ENCODE measurements at regions not wholly inside any gene's neighbourhood (a gene's known extent, or its start where the extent isn't known, plus 50 kb on each side); places are given as distances from the start of the nearest gene placed in this dataset.

DNA sequence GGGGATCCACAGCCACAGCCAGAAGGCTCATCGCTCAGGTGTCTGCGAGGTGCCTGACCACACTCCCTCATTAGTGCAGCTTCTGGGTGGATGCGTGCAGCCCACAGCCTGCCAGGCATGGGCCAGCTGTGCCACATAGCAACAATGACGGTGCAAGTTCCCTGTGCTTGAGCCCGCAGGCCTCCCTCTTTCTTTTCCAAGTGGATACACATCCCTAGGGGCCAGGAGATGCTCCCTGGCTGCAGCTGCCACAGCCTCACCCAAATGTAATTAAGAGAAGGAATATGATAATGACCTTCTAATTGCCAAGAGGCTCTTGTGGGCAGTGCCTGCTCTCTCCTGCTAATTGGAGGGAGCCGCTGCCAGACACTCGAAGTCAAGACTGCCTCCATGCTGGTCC, 116.0 kb upstream of the PPP1R26 start:
- Histone ChIP-seq H3K79me2 (ENCODE audit: insufficient read depth, low read length) (no peaks in the 10 kb centered on the region), H3K4me2 (ENCODE audit: insufficient read depth, low read length) (no peak overlapping the region), H3K4me1 (ENCODE audit: insufficient read depth, low read length) (no peaks in the 10 kb centered on the region), H2AFZ (ENCODE audit: low read length) (no peak overlapping the region), H3K36me3 (ENCODE audit: insufficient read depth, low read length) (no peaks in the 10 kb centered on the region), H4K20me1 (ENCODE audit: insufficient read depth, low read length) (no peaks in the 10 kb centered on the region), H3K27ac (ENCODE audit: low read depth, low read length) (no peak overlapping the region), H3K9me3 (ENCODE audit: low read depth, low read length) (no peaks in the 10 kb centered on the region), H3K27me3 (ENCODE audit: insufficient read depth, low read length) (no peaks in the 10 kb centered on the region), H3K4me3 (ENCODE audit: insufficient read depth, low read length) (no peak overlapping the region)
- no peak for TF ChIP-seq CTCF (IDR thresholded peaks at IDR 0.05; ENCODE audit: extremely low read depth, low read depth, low read length)
- no peak for DNase-seq (ENCODE audit: insufficient read length, low spot score, missing footprints)

DNA sequence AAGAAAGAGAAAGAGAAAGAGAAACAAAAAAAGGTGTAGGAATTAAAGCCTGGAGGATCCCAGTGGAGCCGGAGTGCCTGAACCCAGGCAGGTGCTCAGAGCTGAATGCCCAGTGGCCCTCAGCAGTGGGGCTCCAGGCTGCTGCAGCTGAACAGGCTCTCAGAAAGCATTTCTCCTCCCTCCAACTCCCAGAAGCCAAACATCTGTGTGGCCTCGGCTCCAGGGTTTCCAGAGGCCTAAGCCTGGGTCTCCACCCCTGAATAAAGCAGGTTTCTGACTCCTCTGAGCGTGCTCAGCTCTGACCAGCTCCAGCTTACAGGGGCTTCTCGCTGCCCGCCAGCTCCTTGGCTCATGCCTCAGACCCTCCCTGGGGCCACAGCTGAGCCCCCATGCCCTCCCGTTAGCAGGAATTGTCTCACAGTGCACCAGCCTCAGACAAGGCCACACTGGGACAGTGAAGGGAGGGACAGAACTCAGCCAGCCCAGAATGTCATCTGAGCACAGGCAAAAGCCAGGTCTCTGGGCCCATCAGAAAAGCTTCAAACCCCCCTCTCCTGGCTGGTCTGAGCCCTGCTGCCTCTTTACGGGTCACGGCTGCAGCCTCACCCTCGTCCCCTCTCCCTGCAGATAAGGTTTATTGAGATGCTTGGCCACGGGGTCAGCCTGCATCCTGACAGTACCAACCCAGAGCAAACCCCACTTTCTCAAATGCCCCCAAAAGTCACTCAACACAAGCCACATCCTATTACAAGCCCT, 114.4 kb upstream of the PPP1R26 start:
- H3K36me3 ChIP-seq (ENCODE audit: insufficient read depth, low read length), result no peaks in the 10 kb centered on the region
- no peak overlapping the region for H3K4me2 ChIP-seq (ENCODE audit: insufficient read depth, low read length)
- no peaks in the 10 kb centered on the region for H3K79me2 ChIP-seq (ENCODE audit: insufficient read depth, low read length)
- H3K9me3 ChIP-seq (ENCODE audit: low read depth, low read length), result no peaks in the 10 kb centered on the region
- H4K20me1 ChIP-seq (ENCODE audit: insufficient read depth, low read length), result no peaks in the 10 kb centered on the region
- no peaks in the 10 kb centered on the region for H3K27me3 ChIP-seq (ENCODE audit: insufficient read depth, low read length)
- no peak for TF ChIP-seq CTCF (IDR thresholded peaks at IDR 0.05; ENCODE audit: extremely low read depth, low read depth, low read length)
- H2AFZ ChIP-seq (ENCODE audit: low read length), result no peak overlapping the region
- no peaks in the 10 kb centered on the region for H3K4me1 ChIP-seq (ENCODE audit: insufficient read depth, low read length)
- DNase-seq (ENCODE audit: insufficient read length, low spot score, missing footprints), result no peak
- no peak overlapping the region for H3K4me3 ChIP-seq (ENCODE audit: insufficient read depth, low read length)
- no peak overlapping the region for H3K27ac ChIP-seq (ENCODE audit: low read depth, low read length)

DNA sequence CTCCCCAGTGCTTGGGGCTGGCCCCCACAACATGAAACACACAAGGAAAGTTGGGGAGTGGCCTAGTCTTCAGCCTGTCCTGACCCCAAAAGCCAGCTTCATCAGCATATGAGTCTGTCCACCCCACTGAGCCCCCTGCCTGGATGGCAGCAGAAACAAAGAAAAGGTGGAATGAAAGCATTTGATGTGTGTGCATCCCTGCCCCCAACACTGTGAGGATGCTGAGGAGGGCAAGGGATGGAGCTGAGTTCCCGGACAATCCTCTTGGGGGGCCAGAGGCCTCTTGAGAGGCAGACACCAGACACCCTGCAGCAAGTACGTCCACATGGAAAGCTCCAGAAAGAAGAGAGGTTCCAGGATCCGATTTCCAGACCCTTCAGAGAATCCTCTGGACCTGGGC, 113.5 kb upstream of the PPP1R26 start:
- Histone ChIP-seq H3K79me2 (ENCODE audit: insufficient read depth, low read length) (no peaks in the 10 kb centered on the region), H3K9me3 (ENCODE audit: low read depth, low read length) (no peaks in the 10 kb centered on the region), H4K20me1 (ENCODE audit: insufficient read depth, low read length) (no peaks in the 10 kb centered on the region), H2AFZ (ENCODE audit: low read length) (no peak overlapping the region), H3K4me1 (ENCODE audit: insufficient read depth, low read length) (no peaks in the 10 kb centered on the region), H3K27me3 (ENCODE audit: insufficient read depth, low read length) (no peaks in the 10 kb centered on the region), H3K36me3 (ENCODE audit: insufficient read depth, low read length) (no peaks in the 10 kb centered on the region), H3K4me3 (ENCODE audit: insufficient read depth, low read length) (no peak overlapping the region), H3K27ac (ENCODE audit: low read depth, low read length) (no peak overlapping the region), H3K4me2 (ENCODE audit: insufficient read depth, low read length) (no peak overlapping the region)
- no peak for DNase-seq (ENCODE audit: insufficient read length, low spot score, missing footprints)
- TF ChIP-seq CTCF (IDR thresholded peaks at IDR 0.05; ENCODE audit: extremely low read depth, low read depth, low read length), result no peak

- no peaks in the 10 kb centered on the region for H3K9me3 ChIP-seq (ENCODE audit: low read depth, low read length)
- H3K4me2 ChIP-seq (ENCODE audit: insufficient read depth, low read length), result no peak overlapping the region
- H3K27ac ChIP-seq (ENCODE audit: low read depth, low read length), result no peak overlapping the region
- DNase-seq (ENCODE audit: insufficient read length, low spot score, missing footprints), result no peak
- H2AFZ ChIP-seq (ENCODE audit: low read length), result no peak overlapping the region
- H3K36me3 ChIP-seq (ENCODE audit: insufficient read depth, low read length), result no peaks in the 10 kb centered on the region
- TF ChIP-seq CTCF (IDR thresholded peaks at IDR 0.05; ENCODE audit: extremely low read depth, low read depth, low read length), result no peak
- no peak overlapping the region for H3K4me3 ChIP-seq (ENCODE audit: insufficient read depth, low read length)
- no peaks in the 10 kb centered on the region for H4K20me1 ChIP-seq (ENCODE audit: insufficient read depth, low read length)
- no peaks in the 10 kb centered on the region for H3K79me2 ChIP-seq (ENCODE audit: insufficient read depth, low read length)
- no peaks in the 10 kb centered on the region for H3K27me3 ChIP-seq (ENCODE audit: insufficient read depth, low read length)
- no peaks in the 10 kb centered on the region for H3K4me1 ChIP-seq (ENCODE audit: insufficient read depth, low read length)
Observed at GRCh38 chr9:135369412-135369990, 110.1 kb upstream of the PPP1R26 start.
